ENCODE measurements at regions not wholly inside any gene's neighbourhood (a gene's known extent, or its start where the extent isn't known, plus 50 kb on each side); places are given as distances from the start of the nearest gene placed in this dataset.

GRCh38 chr2:146844226-146844990 lies 1000.4 kb upstream of the ACVR2A start:
- DNase-seq = no peak

- no peak for DNase-seq
Measured at GRCh38 chr2:146837857-146838256, 1007.0 kb upstream of the ACVR2A start.

DNA sequence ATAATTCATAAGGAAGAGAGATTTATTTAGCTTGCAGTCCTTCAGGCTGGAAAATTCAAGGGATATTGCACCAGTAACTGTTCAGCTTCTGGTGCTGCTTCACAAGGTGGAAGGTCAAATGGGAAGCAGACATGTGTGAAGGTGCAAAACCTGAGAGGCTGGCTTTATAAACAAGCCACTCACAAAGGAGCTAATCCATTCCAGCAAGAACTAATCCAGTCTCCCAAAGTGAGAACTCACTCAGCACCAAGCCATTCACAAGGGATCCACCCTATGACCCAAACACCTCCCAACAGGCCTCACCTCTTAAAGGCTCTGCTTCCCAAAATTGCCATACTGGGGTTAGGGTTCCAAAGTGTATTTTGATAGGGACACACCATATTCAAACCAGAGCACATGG lies 1018.4 kb upstream of the ACVR2A start:
- no peak for DNase-seq

DNA sequence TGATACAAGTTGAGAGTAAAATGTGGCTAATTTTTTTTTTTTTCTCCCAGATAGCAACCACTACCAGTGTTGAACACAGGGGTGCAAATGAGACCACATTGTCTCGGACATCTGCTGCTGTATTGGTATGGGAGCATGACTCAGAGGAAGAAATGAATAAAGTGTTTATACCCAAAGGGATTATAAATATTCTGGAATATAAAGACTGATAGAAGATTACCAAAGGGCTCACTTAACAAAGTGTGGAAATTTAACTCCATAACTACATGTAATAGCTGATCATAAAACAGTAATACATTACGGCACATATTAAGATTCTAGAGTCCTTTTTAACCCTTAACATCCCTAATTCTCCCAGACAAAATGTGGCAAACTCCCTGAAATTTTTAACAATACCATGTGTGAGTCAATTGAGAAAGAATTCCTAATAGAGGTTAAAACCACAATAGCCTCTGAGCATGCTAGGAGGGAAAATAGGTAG lies 1023.0 kb upstream of the ACVR2A start:
- DNase-seq = no peak

- DNase-seq = no peak
Measured at GRCh38 chr2:146820672-146821071, 1024.2 kb upstream of the ACVR2A start.

DNA sequence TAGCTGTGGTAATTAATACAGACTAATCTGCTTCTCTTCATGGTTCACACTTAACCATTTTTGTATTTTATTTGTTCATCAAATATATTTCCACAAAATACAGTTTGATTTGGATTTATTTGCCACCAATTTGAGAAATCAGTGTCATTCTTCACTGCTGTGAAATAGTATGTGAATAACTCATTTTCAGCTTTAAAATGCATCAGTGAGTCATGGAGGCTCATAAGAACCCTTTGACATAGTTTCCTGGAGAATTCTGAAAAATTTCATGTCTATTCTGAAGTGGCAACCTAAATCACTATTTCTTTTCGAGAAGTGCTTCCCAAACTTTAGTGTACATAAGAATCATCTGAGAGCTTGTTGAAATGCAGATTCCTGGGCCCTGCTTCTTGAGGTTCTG lies 1026.7 kb upstream of the ACVR2A start:
- DNase-seq = no peak

DNA sequence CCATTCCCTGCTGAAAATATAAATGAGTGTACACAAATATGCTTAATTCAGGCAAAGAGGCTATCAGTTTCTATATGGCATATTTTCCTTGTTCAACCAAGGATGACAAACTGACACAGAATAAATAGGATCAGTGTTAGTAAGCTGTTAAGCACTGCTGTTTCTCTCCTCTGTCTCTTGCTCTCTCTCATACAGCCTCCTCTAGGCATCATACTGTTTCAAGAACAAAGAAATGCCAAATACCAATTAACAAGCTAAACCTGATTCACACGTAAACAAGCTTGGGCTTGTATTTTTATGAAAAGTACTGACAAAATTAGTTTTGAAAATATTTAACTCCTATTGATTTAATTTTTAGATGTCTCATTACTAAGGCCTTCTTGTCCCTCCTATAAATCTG lies 1027.2 kb upstream of the ACVR2A start:
- DNase-seq = no peak

DNA sequence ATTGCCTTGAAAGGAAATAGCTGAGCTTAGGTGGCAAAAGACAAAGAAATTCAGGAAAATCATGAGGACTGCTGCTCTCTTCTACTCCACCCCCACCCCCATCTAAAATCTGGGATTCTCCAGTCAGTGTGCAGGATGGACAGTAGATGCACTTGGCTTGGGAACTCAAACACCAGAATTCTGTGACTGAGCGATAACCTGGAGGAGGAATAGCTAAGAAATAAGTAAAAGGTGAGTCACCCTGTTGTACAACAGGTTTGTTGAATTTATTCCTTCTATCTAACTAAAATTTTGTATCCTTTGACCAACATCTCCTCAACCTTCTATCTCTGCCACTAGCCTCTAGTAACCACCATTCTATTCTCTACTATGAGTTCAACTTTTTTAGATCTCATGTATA lies 1029.9 kb upstream of the ACVR2A start:
- DNase-seq = no peak

DNA sequence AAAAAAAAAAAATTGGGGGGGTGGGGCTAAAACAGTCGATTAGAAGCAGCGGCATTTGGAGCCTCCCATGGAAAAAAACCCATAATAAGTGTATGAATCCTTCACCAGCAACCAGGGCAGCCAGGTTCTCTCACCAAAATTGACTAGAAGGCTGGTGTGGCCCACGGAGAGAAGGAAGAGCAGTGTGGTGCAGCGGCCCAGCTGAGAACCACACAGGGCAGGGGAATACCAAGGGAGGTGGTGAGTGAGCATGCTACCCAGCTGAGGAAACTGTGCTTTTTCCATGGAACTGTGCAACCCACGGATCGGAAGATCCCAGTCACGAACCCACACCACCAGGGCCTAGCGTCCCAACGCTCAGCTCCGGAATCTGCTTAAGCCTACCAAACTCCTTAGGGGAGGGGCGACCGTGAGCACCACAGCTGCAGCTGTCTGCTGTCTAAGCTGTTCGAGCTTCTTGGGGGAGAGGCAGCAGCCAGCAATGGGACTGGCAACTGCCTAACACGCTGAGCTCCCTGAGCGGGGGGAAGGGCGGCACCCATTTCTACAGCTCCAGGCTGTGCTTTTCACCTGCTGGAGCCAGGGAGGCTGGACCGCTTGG lies 1037.2 kb upstream of the ACVR2A start:
- DNase-seq = no peak

- no peak for DNase-seq
Measured at GRCh38 chr2:146806364-146807005, 1038.3 kb upstream of the ACVR2A start.

DNA sequence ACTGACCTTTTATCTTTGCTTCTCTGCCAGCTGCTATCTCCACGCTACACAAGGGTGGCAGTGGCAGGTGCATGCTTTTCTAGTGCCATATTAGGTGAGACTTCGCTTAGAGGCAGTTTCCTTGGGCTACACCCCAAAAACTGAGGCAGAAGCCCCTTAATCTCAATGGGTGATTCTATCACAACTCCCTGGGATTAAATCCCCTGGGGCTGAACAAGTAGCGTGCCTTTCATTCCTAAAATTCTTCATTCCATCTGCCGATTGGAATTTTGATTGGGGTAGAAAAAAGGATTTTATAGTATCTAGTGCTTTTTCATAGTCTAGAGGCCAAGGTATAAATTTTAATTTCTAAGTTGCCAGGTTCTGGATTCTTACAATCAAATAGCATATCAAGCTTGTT lies 1040.5 kb upstream of the ACVR2A start:
- no peak for DNase-seq

DNA sequence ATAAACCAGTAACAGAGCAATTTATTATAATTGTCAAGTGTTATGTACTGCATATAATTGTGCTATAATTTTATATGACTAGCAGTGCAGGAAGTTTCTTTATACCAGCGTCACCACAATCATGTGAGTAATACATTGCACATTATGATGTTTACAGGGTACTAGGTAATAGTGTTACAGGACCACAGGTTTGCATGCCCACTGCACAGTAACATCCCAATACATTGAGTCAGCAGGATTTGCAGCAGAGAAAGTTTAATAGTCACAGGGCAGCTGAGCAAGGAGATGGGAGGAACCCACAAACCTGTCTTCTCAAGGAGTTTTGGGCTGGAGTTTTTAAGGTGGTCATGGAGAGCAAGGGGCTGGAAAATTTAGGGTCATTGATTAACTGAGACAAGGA lies 1042.9 kb upstream of the ACVR2A start:
- DNase-seq = no peak

DNA sequence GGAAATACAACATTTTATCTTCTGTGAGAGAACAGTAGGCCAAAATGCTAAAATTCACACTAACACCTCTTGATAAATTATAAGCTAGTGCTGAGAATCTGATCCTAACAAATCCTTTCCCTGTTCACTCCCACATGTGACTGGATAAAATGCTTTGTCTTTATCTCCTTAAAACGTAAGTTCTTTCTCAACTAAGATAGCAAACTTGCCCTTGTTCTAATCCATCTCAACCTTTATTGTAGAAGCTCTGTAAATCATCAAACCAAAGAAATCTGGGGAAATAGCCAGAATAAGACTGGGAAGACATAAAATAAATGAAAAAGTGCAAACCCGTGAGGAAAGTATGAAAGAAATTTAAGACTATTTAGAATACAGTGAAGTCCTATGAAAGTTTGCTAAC lies 1058.4 kb upstream of the ACVR2A start:
- no peak for DNase-seq

DNA sequence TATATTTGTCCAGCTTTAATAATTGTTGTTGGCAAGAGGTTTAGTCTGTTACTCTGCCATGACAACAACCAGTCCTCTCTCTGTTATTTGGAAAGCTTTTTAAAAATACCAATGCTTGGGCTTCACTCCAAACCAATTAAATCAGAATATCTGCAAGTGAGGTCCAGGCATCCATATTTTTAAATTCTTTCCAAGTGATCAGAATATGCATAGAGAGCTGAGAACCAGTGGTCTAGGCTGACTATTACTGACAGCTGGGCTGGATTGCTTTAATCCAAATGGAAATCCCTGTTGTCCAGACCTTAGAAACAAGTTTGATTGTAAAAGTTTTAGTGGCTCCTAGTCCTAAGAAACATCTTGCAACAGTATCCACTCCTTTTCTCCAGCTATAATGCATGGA lies 1059.7 kb upstream of the ACVR2A start:
- no peak for DNase-seq

DNA sequence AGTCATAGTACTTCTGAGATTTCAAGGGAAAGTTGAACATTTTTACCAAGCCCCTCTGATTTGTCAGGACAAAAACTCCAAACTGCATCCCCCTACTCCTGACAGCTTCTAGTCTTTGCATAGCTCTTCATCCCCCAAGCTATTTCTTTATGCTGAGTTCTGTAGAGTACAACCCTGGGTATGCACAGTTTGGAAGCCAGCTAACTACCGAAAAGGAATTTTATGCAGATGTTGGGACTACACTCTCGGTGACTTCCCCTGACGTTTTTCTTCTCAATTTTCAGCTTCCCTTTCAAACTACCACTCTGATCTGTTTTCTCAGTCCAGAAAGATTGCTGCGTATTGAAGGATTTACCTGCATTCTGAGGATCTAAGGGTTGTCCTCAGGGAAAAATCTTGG lies 1060.2 kb upstream of the ACVR2A start:
- no peak for DNase-seq

DNA sequence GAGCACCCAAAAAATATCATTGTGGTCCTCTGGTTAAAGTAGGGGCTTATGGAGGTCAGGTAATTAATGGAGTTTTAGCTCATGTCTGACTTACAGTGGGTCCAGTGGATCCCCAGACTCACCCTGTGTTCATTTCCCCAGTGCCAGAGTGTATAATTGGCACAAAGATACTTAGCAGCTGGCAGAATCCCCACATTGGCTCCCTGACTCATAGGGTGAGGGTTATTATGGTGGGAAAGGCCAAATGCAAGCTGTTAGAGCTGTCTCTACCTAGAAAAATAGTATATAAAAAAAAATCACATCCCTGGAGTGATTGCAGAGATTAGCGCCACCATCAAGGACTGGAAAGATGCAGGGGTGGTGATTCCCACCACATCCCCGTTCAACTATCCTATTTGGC lies 1067.6 kb upstream of the ACVR2A start:
- DNase-seq = no peak

DNA sequence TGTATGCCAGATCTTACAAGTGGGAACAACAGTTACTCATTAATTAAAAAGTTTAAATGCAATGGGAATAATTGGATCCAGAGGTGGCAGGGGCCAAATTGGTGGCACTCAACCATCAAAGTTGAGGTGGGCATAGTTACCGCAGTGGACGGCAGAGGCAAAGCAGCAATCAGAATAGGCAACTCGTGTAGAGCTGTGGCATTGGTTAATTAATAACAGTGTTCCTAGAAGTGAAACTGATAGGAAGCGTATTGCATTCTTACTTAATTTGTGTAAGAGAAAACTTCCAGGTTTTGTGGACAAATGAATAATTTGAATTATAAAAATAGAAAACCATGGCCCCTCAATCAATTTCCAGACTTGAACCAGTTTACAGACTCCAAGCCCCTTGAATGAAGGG lies 1068.2 kb upstream of the ACVR2A start:
- DNase-seq = no peak

DNA sequence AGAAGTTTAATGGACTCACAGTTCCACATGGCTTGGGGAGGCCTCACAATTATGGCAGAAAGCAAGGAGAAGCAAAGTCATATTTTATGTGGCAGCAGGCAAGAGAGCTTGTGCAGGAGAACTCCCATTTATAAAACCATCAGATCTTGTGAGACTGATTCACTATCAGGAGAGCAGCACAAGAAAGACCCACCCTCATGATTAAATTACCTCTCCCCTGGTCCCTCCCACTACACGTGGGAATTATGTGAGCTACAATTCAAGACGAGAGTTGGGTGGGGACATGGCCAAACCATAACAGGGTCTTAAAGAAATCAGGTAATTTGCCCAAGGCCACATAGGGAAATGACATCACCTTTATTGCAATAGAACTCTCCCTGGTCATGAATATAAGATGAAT lies 1073.3 kb upstream of the ACVR2A start:
- DNase-seq = no peak

DNA sequence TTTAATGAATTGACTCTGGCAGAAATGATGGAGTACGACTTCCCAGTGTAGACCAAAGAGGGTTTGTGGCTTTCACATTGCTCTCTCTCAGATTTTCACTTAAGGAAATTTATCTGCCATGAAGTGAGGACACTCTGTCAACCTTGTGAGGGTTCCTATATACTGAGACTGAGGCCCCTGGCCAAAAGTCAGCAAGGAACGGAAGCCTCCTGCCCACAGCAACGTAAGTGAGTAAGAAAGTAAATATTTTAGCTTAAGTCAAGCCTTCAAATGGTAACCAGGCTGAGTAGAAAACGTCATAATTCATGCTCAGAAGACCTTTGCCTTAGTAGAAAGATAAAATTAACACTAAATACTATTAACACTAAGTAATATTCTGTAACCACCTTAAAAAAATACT lies 1080.5 kb upstream of the ACVR2A start:
- DNase-seq = no peak

- DNase-seq = no peak
Measured at GRCh38 chr2:146762786-146763185, 1082.0 kb upstream of the ACVR2A start.

- DNase-seq = no peak
Measured at GRCh38 chr2:146754606-146755005, 1090.2 kb upstream of the ACVR2A start.

DNA sequence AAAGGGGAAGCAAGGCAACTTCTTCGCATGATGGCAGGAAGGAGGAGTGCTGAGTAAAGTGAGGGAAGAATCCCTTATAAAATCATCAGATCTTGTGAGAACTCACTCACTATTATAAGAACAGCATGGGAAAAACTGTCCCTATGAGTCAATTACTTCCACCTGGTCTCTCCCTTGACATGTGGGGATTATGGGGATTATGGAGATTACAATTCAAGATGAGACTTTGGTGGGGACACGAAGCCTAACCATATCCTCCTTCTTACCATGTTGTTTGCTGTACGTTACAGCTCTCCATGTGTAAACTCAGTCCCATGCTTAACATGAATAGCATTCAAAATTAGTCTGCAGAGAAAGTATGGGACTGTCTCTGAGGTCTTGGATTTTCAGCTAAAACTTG lies 1096.8 kb upstream of the ACVR2A start:
- no peak for DNase-seq

DNA sequence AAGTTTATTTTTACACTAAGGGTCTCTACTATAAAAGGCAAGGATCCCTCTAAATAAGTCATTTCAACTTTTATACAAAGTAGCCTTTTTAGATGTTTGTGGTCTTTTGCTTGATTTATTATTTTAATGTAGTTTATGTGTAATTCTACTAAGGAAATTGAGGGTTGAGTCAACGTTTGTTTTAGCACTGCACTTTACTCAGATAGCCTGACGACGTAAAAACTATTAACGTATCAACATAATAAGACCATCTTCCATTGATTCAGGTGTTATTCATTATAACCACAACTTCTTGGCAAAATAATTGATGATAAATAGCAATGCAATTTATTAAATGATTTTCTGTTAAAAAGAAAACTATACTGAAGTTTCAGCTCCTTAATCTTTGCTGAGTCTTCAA lies 1103.6 kb upstream of the ACVR2A start:
- DNase-seq = no peak

DNA sequence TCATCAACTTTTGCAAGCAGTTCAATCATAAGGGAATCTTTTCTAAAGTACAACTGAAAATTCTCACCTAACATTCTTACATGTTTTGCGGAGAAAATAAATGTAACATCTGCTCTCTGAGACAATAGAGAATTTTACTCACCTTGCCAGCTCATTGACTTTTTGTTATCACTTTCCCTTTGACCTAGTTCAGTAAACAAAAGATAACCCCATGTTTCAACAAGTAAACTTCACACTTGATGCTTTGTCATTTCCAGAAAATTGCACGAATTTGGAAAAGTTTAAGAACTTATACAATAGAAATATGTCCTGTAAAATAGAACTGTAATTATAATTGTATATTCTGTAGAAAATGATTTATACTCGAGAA lies 1110.0 kb upstream of the ACVR2A start:
- no peak for DNase-seq

Measured in activated naive CD4-positive, alpha-beta T cell (primary cell).